Adrenal gland (tissue), 9 donors: ENCODE measurements at regions not wholly inside any gene's neighbourhood (a gene's known extent, or its start where the extent isn't known, plus 50 kb on each side); places are given as distances from the start of the nearest gene placed in this dataset.
"Not testable (repeated sequence)": the region's sequence is repeated elsewhere in the genome, so short reads cannot be mapped to it uniquely, and the experiment has no call there.

Experiments
- DNase-seq, 7 donors: peaks; one replicate each; pipeline ENCODE4 v3.0.0-alpha.2; 2019 to 2020
- H3K27ac ChIP-seq, 5 donors: fragments of 200-600 bp; sonication (generic) in 4 of 5; 1 replicate in 3 of 5; 2 replicates in 2 of 5; pipeline versions ENCODE4 v1.5.1 to v1.8.0; 2016 to 2020; ENCODE audit warnings: mild to moderate bottlenecking in 1 of 5
- H3K27me3 ChIP-seq: fragments of 200-600 bp; 2 replicates; pipeline ENCODE4 v1.8.0; 2021
- H3K36me3 ChIP-seq, 2 donors: fragments of 200-600 bp; replicated peaks in 1 of 2; 1 replicate in 1 of 2; 2 replicates in 1 of 2; pipeline versions ENCODE4 v1.5.1 to v1.8.0; 2018 to 2022
- H3K4me1 ChIP-seq, 2 donors: fragments of 200-600 bp; replicated peaks in 1 of 2; 1 replicate in 1 of 2; 2 replicates in 1 of 2; pipeline versions ENCODE4 v1.5.1 to v1.8.0; 2018 to 2021
- H3K4me3 ChIP-seq, 4 donors: fragments of 200-600 bp; sonication (generic) in 3 of 4; one replicate each; pipeline ENCODE4 v1.5.1; 2016 to 2018
- H3K9me3 ChIP-seq, 3 donors: fragments of 200-600 bp; sonication (generic) in 1 of 3; replicated peaks in 1 of 3; 1 replicate in 2 of 3; 2 replicates in 1 of 3; pipeline versions ENCODE4 v1.5.1 to v1.8.0; 2016 to 2021
- CTCF ChIP-seq, 6 experiments: fragments of 450-650 bp in 4 of 6; fragments of 200-600 bp in 2 of 6; sonication (generic) in 1 of 6; IDR thresholded peaks; 1 replicate in 5 of 6; 2 replicates in 1 of 6; pipeline versions ENCODE4 v1.5.1 to v1.8.0; 2016 to 2021; ENCODE audit warnings: antibody characterized with exemption in 6 of 6, mild to moderate bottlenecking in 2 of 6, moderate library complexity in 1 of 6
- POLR2A ChIP-seq, 2 donors: fragments of 450-650 bp; IDR thresholded peaks; one replicate each; pipeline ENCODE4 v1.6.1; 2017; ENCODE audit warnings: antibody characterized with exemption in 2 of 2, mild to moderate bottlenecking in 2 of 2, moderate library complexity in 1 of 2
- WGBS, 4 donors: extraction: QIAGEN DNeasy Blood & Tissue Kit in 2 of 4; methylation state at CpG; one replicate each; pipeline versions ENCODE4 v1.1.5 to v1.1.7; 2013 to 2017; 5-methylcytosine and 5-hydroxymethylcytosine counted together
- intact Hi-C, 2 donors: fragments of 100-400 bp; cut with DNase I; formaldehyde crosslinking; loops; one replicate each; pipeline versions ENCODE4 v1.14.1 to v1.15.0; 2022 to 2023
- donor health status: healthy with polysubstance abuse.
- donor health status: Bipolar disorder and iron deficiency.
- donor health status: DM: yes; HTN: yes; CAD: no.
- donor health status: DM: no; HTN: no; CAD: no.
- donor health status: DM: no; HTN: no; CAD: no.

GRCh38 chr15:24856397-24857390, 98.1 kb upstream of the SNRPN start:
- Histone ChIP-seq H3K27me3 (no peaks in the 10 kb centered on the region), H3K36me3 (no peaks in the 10 kb centered on the region), H3K4me3 (no peak overlapping the region), H3K27ac (no peak overlapping the region), H3K9me3 (no peaks in the 10 kb centered on the region), H3K4me1 (no peaks in the 10 kb centered on the region)
- 52 to 57% (median 56%) methylated on average over 17 to 18 of the region's 18 CpGs for WGBS, 4 donors
- TF ChIP-seq POLR2A (IDR thresholded peaks at IDR 0.05): no peak
- no peak for TF ChIP-seq CTCF (IDR thresholded peaks at IDR 0.05)
- intact Hi-C loops: no loop called here
- DNase-seq: peak in 2 of 7 donors; percentile 20 to 63

- Histone ChIP-seq H3K27ac (no peak overlapping the region), H3K4me1 (no peaks in the 10 kb centered on the region), H3K4me3 (no peak overlapping the region), H3K27me3 (no peaks in the 10 kb centered on the region), H3K9me3 (no peaks in the 10 kb centered on the region), H3K36me3 (no peaks in the 10 kb centered on the region)
- TF ChIP-seq CTCF (IDR thresholded peaks at IDR 0.05) (no peak), POLR2A (IDR thresholded peaks at IDR 0.05) (no peak)
- 53 to 61% (median 57%) methylated on average over 5 of the region's 5 CpGs for WGBS, 4 donors
- intact Hi-C loops: no loop called here
- no peak for DNase-seq
These were observed 97.0 kb upstream of the SNRPN start for GRCh38 chr15:24857763-24858162.

- H3K9me3 ChIP-seq, intact Hi-C loops, DNase-seq, H3K4me3 ChIP-seq, H3K27me3 ChIP-seq, H3K36me3 ChIP-seq, H3K27ac ChIP-seq, H3K4me1 ChIP-seq: not testable (repeated sequence)
- WGBS, 4 donors: 65 to 70% (median 67%) methylated on average over 4 of the region's 4 CpGs
These were observed 96.6 kb upstream of the SNRPN start for GRCh38 chr15:24858183-24858582.

GRCh38 chr15:24858737-24859601, 95.8 kb upstream of the SNRPN start:
- H3K9me3 ChIP-seq: no peaks in the 10 kb centered on the region
- no peaks in the 10 kb centered on the region for H3K4me1 ChIP-seq
- H3K27me3 ChIP-seq: no peaks in the 10 kb centered on the region
- no peaks in the 10 kb centered on the region for H3K36me3 ChIP-seq
- TF ChIP-seq CTCF (IDR thresholded peaks at IDR 0.05) (no peak), POLR2A (IDR thresholded peaks at IDR 0.05) (no peak)
- intact Hi-C loops: no loop called here
- H3K27ac ChIP-seq: no peak overlapping the region
- DNase-seq: no peak
- WGBS, 4 donors: 40 to 63% (median 57%) methylated on average over 7 of the region's 7 CpGs
- H3K4me3 ChIP-seq: no peak overlapping the region
